Heart left ventricle (tissue), 13 donors: ENCODE measurements at regions not wholly inside any gene's neighbourhood (a gene's known extent, or its start where the extent isn't known, plus 50 kb on each side); places are given as distances from the start of the nearest gene placed in this dataset.

Experiments used
- CTCF ChIP-seq, 12 donors: fragments of 200-600 bp; sonication (generic) in 4 of 12; IDR thresholded peaks; one replicate each; pipeline versions ENCODE4 v1.5.0 to v1.8.0; 2018 to 2022; ENCODE audit warnings: antibody characterized with exemption in 12 of 12, mild to moderate bottlenecking in 5 of 12
- POLR2A ChIP-seq, 2 donors: fragments of 450-650 bp; IDR thresholded peaks; one replicate each; pipeline ENCODE4 v1.6.1; 2017; ENCODE audit warnings: antibody characterized with exemption in 2 of 2, mild to moderate bottlenecking in 2 of 2, moderate library complexity in 2 of 2
- donor health status: ischemic (EF 13 %, LVEDD 7.1; RV severe dilation, severe dysfunction).
- donor health status: DM: no; HTN: yes; CAD: no.
- donor health status: DM: no; HTN: no; CAD: no.
- donor health status: ischemic (EF 25% LVEDD 6.9; RV normal size, moderate dysfunction).
- donor health status: ischemic (EF 25% LVEDD 5.7; RV mildly dilated, moderate dysfunction).
- donor health status: ischemic (EF 35%, LVEDD 5.7; RV mildly dilated, moderate dysfunction).
- donor health status: nonischemic (EF 11% LVEDD 7.7; RV severe dilation, severe dysfunction).
- donor health status: DM: yes; HTN: yes; CAD: no.
- donor health status: PGD.
- donor health status: ischemic (EF 29% LVEDD 5.4; RV normal size, mild dysfunction).
- donor health status: nonischemic (EF 23%, LVEDD 6.1; RV moderate dilation, normal function).

GRCh38 chr4:127081041-127081440, 551.7 kb upstream of the INTU start:
- TF ChIP-seq CTCF (IDR thresholded peaks at IDR 0.05) = no peak
- no peak for TF ChIP-seq POLR2A (IDR thresholded peaks at IDR 0.05)
